ENCODE measurements at regions not wholly inside any gene's neighbourhood (a gene's known extent, or its start where the extent isn't known, plus 50 kb on each side); places are given as distances from the start of the nearest gene placed in this dataset.

DNA sequence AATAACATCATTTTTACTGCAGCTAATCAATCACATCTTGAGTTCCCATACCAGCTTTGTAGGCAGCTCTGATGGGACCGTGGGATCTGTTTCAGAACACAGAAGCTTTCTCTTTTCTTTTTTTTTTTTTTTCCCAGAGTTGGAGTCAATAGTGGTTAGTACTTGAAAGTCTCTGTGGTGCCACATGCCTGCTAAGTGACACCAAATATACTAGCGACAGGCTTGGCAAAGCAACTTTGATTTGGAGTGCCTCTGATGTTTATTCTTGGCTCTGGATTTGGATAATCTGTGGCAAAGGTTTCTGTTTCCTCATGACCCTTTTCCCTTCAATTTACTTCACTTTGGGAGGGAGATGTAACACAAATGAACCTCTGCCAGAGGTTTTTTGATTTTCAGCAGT is 681.4 kb upstream of the TENM4 start:
- no peak for ATAC-seq
- H3K9me3 ChIP-seq = no peaks in the 10 kb centered on the region
- ChIA-PET CTCF (no interaction called here), POLR2A (no interaction called here)
- H3K4me3 ChIP-seq = no peak overlapping the region
- H3K27ac ChIP-seq = no peak overlapping the region
- TF ChIP-seq MAFK (IDR thresholded peaks at IDR 0.05; ENCODE audit: partially characterized antibody) (no peak), ATOH8 (CRISPR knock-in tag; IDR thresholded peaks at IDR 0.05; ENCODE audit: low read depth) (no peak), RNF2 (IDR thresholded peaks at IDR 0.05; ENCODE audit: borderline replicate concordance, low read depth) (no peak), NPAS2 (CRISPR knock-in tag; IDR thresholded peaks at IDR 0.05; ENCODE audit: borderline replicate concordance) (no peak), ZFP36 (IDR thresholded peaks at IDR 0.05; ENCODE audit: borderline replicate concordance, partially characterized antibody) (no peak), BHLHE40 (IDR thresholded peaks at IDR 0.05; ENCODE audit: low read depth, low read length) (no peak), HOXA7 (CRISPR knock-in tag; IDR thresholded peaks at IDR 0.05) (no peak), FOSL2 (IDR thresholded peaks at IDR 0.05) (no peak), FOSL2 (CRISPR knock-in tag; IDR thresholded peaks at IDR 0.05) (no peak), SMC3 (IDR thresholded peaks at IDR 0.05) (no peak), NR3C1 (IDR thresholded peaks at IDR 0.05) (no peak), ZC3H11A (IDR thresholded peaks at IDR 0.05) (no peak), JUNB (IDR thresholded peaks at IDR 0.05) (no peak), ZNF302 (CRISPR knock-in tag; IDR thresholded peaks at IDR 0.05) (no peak), SREBF2 (IDR thresholded peaks at IDR 0.05) (no peak), RCOR1 (IDR thresholded peaks at IDR 0.05; ENCODE audit: low read depth, low read length) (no peak), MAX (IDR thresholded peaks at IDR 0.05) (no peak), E2F6 (IDR thresholded peaks at IDR 0.05; ENCODE audit: borderline replicate concordance, low read depth) (no peak)
- TF ChIP-seq, protein P1, sequence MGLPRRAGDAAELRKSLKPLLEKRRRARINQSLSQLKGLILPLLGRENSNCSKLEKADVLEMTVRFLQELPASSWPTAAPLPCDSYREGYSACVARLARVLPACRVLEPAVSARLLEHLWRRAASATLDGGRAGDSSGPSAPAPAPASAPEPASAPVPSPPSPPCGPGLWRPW (IDR thresholded peaks at IDR 0.05) = no peak
- FAIRE-seq = no peak
- H3K4me2 ChIP-seq = no peak overlapping the region
- 0% methylated on average over 2 of the region's 2 CpGs for WGBS (ENCODE audit: missing lambda C conversion rate)
- no peak for DNase-seq (ENCODE audit: low read depth in 1 of 2, low spot score in 1 of 2)
- H3K4me1 ChIP-seq = no peaks in the 10 kb centered on the region

GRCh38 chr11:80118073-80118472 is 677.2 kb upstream of the TENM4 start:
- ATAC-seq = no peak
- Histone ChIP-seq H3K4me3 (no peak overlapping the region), H3K4me1 (no peaks in the 10 kb centered on the region), H3K27ac (no peak overlapping the region), H3K4me2 (no peak overlapping the region), H3K9me3 (no peaks in the 10 kb centered on the region)
- CTCF ChIA-PET = no interaction called here
- POLR2A ChIA-PET = no interaction called here
- TF ChIP-seq, protein P2, sequence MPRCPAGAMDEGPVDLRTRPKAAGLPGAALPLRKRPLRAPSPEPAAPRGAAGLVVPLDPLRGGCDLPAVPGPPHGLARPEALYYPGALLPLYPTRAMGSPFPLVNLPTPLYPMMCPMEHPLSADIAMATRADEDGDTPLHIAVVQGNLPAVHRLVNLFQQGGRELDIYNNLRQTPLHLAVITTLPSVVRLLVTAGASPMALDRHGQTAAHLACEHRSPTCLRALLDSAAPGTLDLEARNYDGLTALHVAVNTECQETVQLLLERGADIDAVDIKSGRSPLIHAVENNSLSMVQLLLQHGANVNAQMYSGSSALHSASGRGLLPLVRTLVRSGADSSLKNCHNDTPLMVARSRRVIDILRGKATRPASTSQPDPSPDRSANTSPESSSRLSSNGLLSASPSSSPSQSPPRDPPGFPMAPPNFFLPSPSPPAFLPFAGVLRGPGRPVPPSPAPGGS (IDR thresholded peaks at IDR 0.05) = no peak
- TF ChIP-seq MYC (IDR thresholded peaks at IDR 0.05; ENCODE audit: borderline replicate concordance, low read length) (no peak), GATA3 (IDR thresholded peaks at IDR 0.05; ENCODE audit: borderline replicate concordance) (no peak), SMC3 (IDR thresholded peaks at IDR 0.05) (no peak)
- FAIRE-seq = no peak
- WGBS (ENCODE audit: missing lambda C conversion rate) = 0% methylated on average over 2 of the region's 2 CpGs
- no peak for DNase-seq (ENCODE audit: low read depth in 1 of 2, low spot score in 1 of 2)

- CTCF ChIA-PET = no interaction called here
- Histone ChIP-seq H3K4me3 (no peak overlapping the region), H3K4me2 (no peak overlapping the region), H3K27ac (no peak overlapping the region), H3K4me1 (no peaks in the 10 kb centered on the region), H3K9me3 (no peaks in the 10 kb centered on the region)
- DNase-seq (ENCODE audit: low read depth in 1 of 2, low spot score in 1 of 2) (no peak), ATAC-seq (no peak), FAIRE-seq (no peak)
- TF ChIP-seq MAZ (IDR thresholded peaks at IDR 0.05; ENCODE audit: borderline replicate concordance, low read depth, low read length) (no peak), HOXA7 (CRISPR knock-in tag; IDR thresholded peaks at IDR 0.05) (no peak), ZFP36 (IDR thresholded peaks at IDR 0.05; ENCODE audit: borderline replicate concordance, partially characterized antibody) (no peak)
- POLR2A ChIA-PET = no interaction called here
- WGBS (ENCODE audit: missing lambda C conversion rate) = 8% methylated on average over 3 of the region's 3 CpGs
Observed at GRCh38 chr11:80116796-80117195, 676.0 kb upstream of the TENM4 start.
